ENCODE measurements at regions not wholly inside any gene's neighbourhood (a gene's known extent, or its start where the extent isn't known, plus 50 kb on each side); places are given as distances from the start of the nearest gene placed in this dataset.

DNA sequence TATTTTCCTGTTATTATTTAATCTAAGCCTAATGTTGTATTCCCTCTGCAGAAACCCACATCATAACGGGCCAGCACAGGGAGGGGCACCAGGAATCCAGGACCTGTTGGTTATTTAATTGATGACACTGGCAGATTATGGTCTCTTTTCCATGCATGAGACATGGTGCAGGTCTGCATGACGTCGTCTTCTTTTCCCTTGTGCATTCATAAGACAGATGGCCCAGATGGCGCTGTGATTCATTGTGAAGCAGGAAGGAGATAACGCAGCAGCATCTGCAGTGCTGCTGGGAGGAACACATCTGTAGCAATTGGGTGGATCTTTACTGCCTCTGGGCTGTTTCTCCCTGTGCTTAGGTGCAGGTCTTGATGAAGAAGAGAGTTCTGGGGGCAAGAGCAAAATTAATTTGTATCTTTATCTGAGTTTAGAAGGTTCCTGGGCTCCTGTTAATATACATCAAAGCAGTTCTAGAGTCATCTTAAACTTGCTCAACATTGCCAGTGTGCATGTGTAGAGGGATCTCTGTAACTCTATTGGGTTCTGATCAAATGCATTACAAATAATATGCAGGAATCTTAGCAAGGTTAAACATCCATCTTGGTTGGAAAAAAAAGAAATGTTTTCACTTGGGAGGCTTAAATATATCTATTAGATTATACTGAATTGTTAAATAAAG is 176.1 kb downstream of the PCSK1 start:
- TF ChIP-seq EZH2 (IDR thresholded peaks at IDR 0.05; ENCODE audit: low read depth) (no peak), CTCF (conservative IDR thresholded peaks at IDR 0.05) (no peak)
